H9 (cell line): ENCODE measurements at regions not wholly inside any gene's neighbourhood (a gene's known extent, or its start where the extent isn't known, plus 50 kb on each side); places are given as distances from the start of the nearest gene placed in this dataset.

Source experiments
- DNase-seq: peaks from one replicate; pipeline ENCODE4 v3.0.0-alpha.2; 2017
- H2AFZ ChIP-seq: one replicate; pipeline ENCODE4 v1.6.1; 2013; ENCODE audit warnings: mild to moderate bottlenecking, low read length, control low read depth, moderate library complexity
- H2AK5ac ChIP-seq: 2 replicates; pipeline ENCODE4 v1.6.1; 2013; ENCODE audit warnings: low read length, control low read depth, mixed read lengths; ENCODE audit not compliant: insufficient read length
- H2BK120ac ChIP-seq: one replicate; pipeline ENCODE4 v1.6.1; 2013; ENCODE audit warnings: low read depth, mild to moderate bottlenecking, low read length, control low read depth, inconsistent platforms; ENCODE audit not compliant: poor library complexity, severe bottlenecking
- H2BK12ac ChIP-seq: 2 replicates; pipeline ENCODE4 v1.6.1; 2013; ENCODE audit warnings: low read length, control low read depth, mixed read lengths, low read depth; ENCODE audit not compliant: insufficient read length
- H2BK15ac ChIP-seq: 2 replicates; pipeline ENCODE4 v1.6.1; 2013; ENCODE audit warnings: low read depth, low read length, control low read depth
- H2BK20ac ChIP-seq: one replicate; pipeline ENCODE4 v1.6.1; 2013; ENCODE audit warnings: low read depth, mild to moderate bottlenecking, low read length, control low read depth, inconsistent platforms; ENCODE audit not compliant: poor library complexity, severe bottlenecking
- H2BK5ac ChIP-seq: 2 replicates; pipeline ENCODE4 v1.6.1; 2013; ENCODE audit warnings: low read length, control low read depth, mixed read lengths; ENCODE audit not compliant: insufficient read length
- H3K14ac ChIP-seq: 2 replicates; pipeline ENCODE4 v1.6.1; 2013; ENCODE audit warnings: low read length, control low read depth; ENCODE audit not compliant: insufficient read depth
- H3K18ac ChIP-seq: 2 replicates; pipeline ENCODE4 v1.6.1; 2013; ENCODE audit warnings: low read depth, mild to moderate bottlenecking, mixed read lengths, low read length, control low read depth; ENCODE audit not compliant: insufficient read length
- H3K23ac ChIP-seq: 2 replicates; pipeline ENCODE4 v1.6.1; 2013; ENCODE audit warnings: low read length, control low read depth, mixed read lengths, low read depth; ENCODE audit not compliant: insufficient read length
- H3K23me2 ChIP-seq: 2 replicates; pipeline ENCODE4 v1.6.1; 2013; ENCODE audit warnings: low read depth, mild to moderate bottlenecking, mixed read lengths, low read length, control low read depth; ENCODE audit not compliant: insufficient read length, poor library complexity, severe bottlenecking
- H3K27ac ChIP-seq: 2 replicates; pipeline ENCODE4 v1.5.1; 2013; ENCODE audit warnings: low read length, control low read depth, mixed read lengths, low read depth; ENCODE audit not compliant: insufficient read length
- H3K27me3 ChIP-seq: 2 replicates; pipeline ENCODE4 v1.6.1; 2013; ENCODE audit warnings: low read length, control low read depth, inconsistent platforms; ENCODE audit not compliant: insufficient read depth
- H3K4ac ChIP-seq: 2 replicates; pipeline ENCODE4 v1.6.1; 2013; ENCODE audit warnings: low read depth, mild to moderate bottlenecking, control low read depth, inconsistent platforms, low read length, moderate library complexity
- H3K4me1 ChIP-seq: 2 replicates; pipeline ENCODE4 v1.6.1; 2013; ENCODE audit warnings: low read length, control low read depth, inconsistent platforms; ENCODE audit not compliant: insufficient read depth
- H3K4me2 ChIP-seq: 2 replicates; pipeline ENCODE4 v1.6.1; 2013; ENCODE audit warnings: low read length, control low read depth, mixed read lengths; ENCODE audit not compliant: insufficient read length, insufficient read depth
- H3K56ac ChIP-seq: 2 replicates; pipeline ENCODE4 v1.6.1; 2013; ENCODE audit warnings: low read depth, mild to moderate bottlenecking, mixed read lengths, low read length, control low read depth; ENCODE audit not compliant: insufficient read length
- H3K79me1 ChIP-seq: 2 replicates; pipeline ENCODE4 v1.6.1; 2013; ENCODE audit warnings: low read depth, mild to moderate bottlenecking, moderate library complexity, low read length, control low read depth, inconsistent platforms; ENCODE audit not compliant: insufficient read depth, poor library complexity, severe bottlenecking
- H3K79me2 ChIP-seq: 2 replicates; pipeline ENCODE4 v1.6.1; 2013; ENCODE audit warnings: low read length, control low read depth, inconsistent platforms; ENCODE audit not compliant: insufficient read depth
- H3K9ac ChIP-seq: 2 replicates; pipeline ENCODE4 v1.6.1; 2013; ENCODE audit warnings: low read length, control low read depth, mixed read lengths; ENCODE audit not compliant: insufficient read length; ENCODE audit errors: extremely low read depth
- H3K9me3 ChIP-seq: one replicate; pipeline ENCODE4 v1.6.1; 2013; ENCODE audit warnings: low read depth, low read length, inconsistent platforms; ENCODE audit not compliant: control insufficient read depth
- H3T11ph ChIP-seq: one replicate; pipeline ENCODE4 v1.6.1; 2013; ENCODE audit warnings: mild to moderate bottlenecking, low read length, control low read depth, inconsistent platforms
- H4K20me1 ChIP-seq: one replicate; pipeline ENCODE4 v1.6.1; 2013; ENCODE audit not compliant: control insufficient read depth, insufficient read length, insufficient read depth
- H4K5ac ChIP-seq: 2 replicates; pipeline ENCODE4 v1.6.1; 2013; ENCODE audit warnings: low read depth, mild to moderate bottlenecking, mixed read lengths, low read length, control low read depth; ENCODE audit not compliant: insufficient read length
- H4K8ac ChIP-seq: replicated peaks from 2 replicates; pipeline ENCODE4 v1.6.1; 2013; ENCODE audit warnings: low read length, control low read depth, mixed read lengths, low read depth; ENCODE audit not compliant: insufficient read length
- H4K91ac ChIP-seq: 2 replicates; pipeline ENCODE4 v1.6.1; 2013; ENCODE audit warnings: low read depth, mild to moderate bottlenecking, moderate library complexity, mixed read lengths, low read length, control low read depth; ENCODE audit not compliant: insufficient read length
- H3K27ac Mint-ChIP-seq, 3 experiments: 2 replicates in 2 of 3; 3 replicates in 1 of 3; pipeline ENCODE4 v1.8.0; 2020 to 2021; ENCODE audit warnings: mixed read lengths in 3 of 3, mild to moderate bottlenecking in 1 of 3, moderate library complexity in 1 of 3
- H3K27me3 Mint-ChIP-seq: 2 replicates; pipeline ENCODE4 v1.8.0; 2021; ENCODE audit warnings: low read depth, mild to moderate bottlenecking, moderate library complexity, mixed read lengths
- H3K36me3 Mint-ChIP-seq, 3 experiments: 2 replicates in 2 of 3; 3 replicates in 1 of 3; pipeline ENCODE4 v1.8.0; 2020 to 2021; ENCODE audit warnings: low read depth in 3 of 3, mixed read lengths in 3 of 3; ENCODE audit not compliant: insufficient read depth in 1 of 3
- H3K4me1 Mint-ChIP-seq, 2 experiments: 2 replicates each; pipeline ENCODE4 v1.8.0; 2020; ENCODE audit warnings: mixed read lengths in 2 of 2
- H3K4me3 Mint-ChIP-seq, 2 experiments: 2 replicates in 1 of 2; 3 replicates in 1 of 2; pipeline ENCODE4 v1.8.0; 2020 to 2021; ENCODE audit warnings: mild to moderate bottlenecking in 2 of 2, mixed read lengths in 2 of 2, moderate library complexity in 1 of 2
- H3K9me3 Mint-ChIP-seq, 2 experiments: 2 replicates in 1 of 2; 3 replicates in 1 of 2; pipeline ENCODE4 v1.8.0; 2020; ENCODE audit warnings: mild to moderate bottlenecking in 2 of 2, mixed read lengths in 2 of 2, moderate library complexity in 1 of 2
- CTCF ChIP-seq: fragments of 200-600 bp; sonication (generic); conservative IDR thresholded peaks from 3 replicates; pipeline ENCODE4 v1.8.0; 2021; ENCODE audit warnings: antibody characterized with exemption, mild to moderate bottlenecking
- WGBS: extraction: QIAGEN DNeasy Blood & Tissue Kit; methylation state at CpG from one replicate; pipeline ENCODE4 v1.1.7; 2013; ENCODE audit warnings: missing lambda C conversion rate, low lambda C conversion rate, mixed read lengths; ENCODE audit not compliant: insufficient read length; ENCODE audit errors: extremely low coverage; 5-methylcytosine and 5-hydroxymethylcytosine counted together

GRCh38 chr1:208544053-208544452 lies 299.9 kb upstream of the PLXNA2 start:
- Histone ChIP-seq H4K8ac (no peak overlapping the region), H3K4me1 (no peaks in the 10 kb centered on the region), H3K4ac (no peak overlapping the region), H3K23ac (no peak overlapping the region), H3K9ac (no peak overlapping the region), H2BK120ac (no peak overlapping the region), H2BK15ac (no peak overlapping the region), H3K27me3 (no peaks in the 10 kb centered on the region), H3K27ac (no peak overlapping the region), H3T11ph (no peak overlapping the region), H3K18ac (no peak overlapping the region), H4K5ac (no peak overlapping the region), H2AFZ (no peak overlapping the region), H3K9me3 (no peaks in the 10 kb centered on the region), H3K79me1 (no peaks in the 10 kb centered on the region), H2BK20ac (no peak overlapping the region), H4K91ac (no peak overlapping the region), H3K79me2 (no peaks in the 10 kb centered on the region), H4K20me1 (no peaks in the 10 kb centered on the region), H3K23me2 (no peaks in the 10 kb centered on the region), H2BK5ac (no peak overlapping the region), H3K56ac (no peak overlapping the region), H2BK12ac (no peak overlapping the region), H3K14ac (no peak overlapping the region), H2AK5ac (no peak overlapping the region), H3K4me2 (no peak overlapping the region)
- no peak for TF ChIP-seq CTCF
- H3K27me3 Mint-ChIP-seq, result no peaks in the 10 kb centered on the region
- no CpG with 5 or more reads among the region's 2 CpGs for WGBS
- no peaks in the 10 kb centered on the region for H3K9me3 Mint-ChIP-seq
- H3K36me3 Mint-ChIP-seq, result no peaks in the 10 kb centered on the region
- no peak overlapping the region for H3K27ac Mint-ChIP-seq
- no peak for DNase-seq
- no peak overlapping the region for H3K4me3 Mint-ChIP-seq
- peaks cover 4 to 11% of the 10 kb centered on the region in 2 experiments; a peak in 3 of 4 replicates for H3K4me1 Mint-ChIP-seq
